Naive thymus-derived CD4-positive, alpha-beta T cell (primary cell): ENCODE measurements at regions not wholly inside any gene's neighbourhood (a gene's known extent, or its start where the extent isn't known, plus 50 kb on each side); places are given as distances from the start of the nearest gene placed in this dataset.

Source experiments
- ATAC-seq: fragments of 150-1000 bp; cut with Tn5 transposase; 2 replicates; pipeline ENCODE4 v1.10.0; 2021; ENCODE audit warnings: mild to moderate bottlenecking, moderate library complexity
- CTCF ChIA-PET: fragments of 350-600 bp; sonication (Branson Sonifier 250); formaldehyde crosslinking; loops from one replicate; lab custom pipeline; 2021; ENCODE audit warnings: antibody characterized with exemption; lab: Charles Lee
- POLR2A ChIA-PET: fragments of 350-600 bp; sonication (Branson Sonifier 250); formaldehyde crosslinking; loops from one replicate; lab custom pipeline; 2021; ENCODE audit warnings: antibody characterized with exemption, inconsistent platforms; lab: Charles Lee
- DNase-seq, 9 donors: peaks; one replicate each; pipeline versions ENCODE4 v3.0.0 to v3.0.0-alpha.2; 2020 to 2022; ENCODE audit warnings: mixed read lengths in 1 of 9
- H3K27ac ChIP-seq: one replicate; pipeline ENCODE4 v1.7.0; 2013; ENCODE audit warnings: mild to moderate bottlenecking, low read depth, low read length, moderate library complexity
- H3K27me3 ChIP-seq, 2 donors: one replicate each; pipeline ENCODE4 v1.7.0; 2013; ENCODE audit warnings: low read length in 2 of 2, mild to moderate bottlenecking in 2 of 2, moderate library complexity in 2 of 2; ENCODE audit not compliant: control insufficient read depth in 2 of 2, insufficient read depth in 2 of 2
- H3K36me3 ChIP-seq, 3 experiments: 1 replicate in 2 of 3; 2 replicates in 1 of 3; pipeline ENCODE4 v1.7.0; 2013; ENCODE audit warnings: low read length in 3 of 3, mild to moderate bottlenecking in 3 of 3, moderate library complexity in 1 of 3; ENCODE audit not compliant: insufficient read depth in 3 of 3, control insufficient read depth in 2 of 3
- H3K4me1 ChIP-seq, 2 donors: one replicate each; pipeline ENCODE4 v1.7.0; 2013; ENCODE audit warnings: low read length in 2 of 2, mild to moderate bottlenecking in 2 of 2, moderate library complexity in 1 of 2; ENCODE audit not compliant: control insufficient read depth in 2 of 2, insufficient read depth in 2 of 2
- H3K4me3 ChIP-seq: 2 replicates; pipeline ENCODE4 v1.7.0; 2013; ENCODE audit warnings: mild to moderate bottlenecking, low read length
- H3K9me3 ChIP-seq, 3 experiments: 1 replicate in 2 of 3; 2 replicates in 1 of 3; pipeline ENCODE4 v1.7.0; 2013; ENCODE audit warnings: low read length in 3 of 3; ENCODE audit not compliant: control insufficient read depth in 2 of 3
- H3K27ac Mint-ChIP-seq, 9 donors: one replicate each; pipeline ENCODE4 v1.8.0; 2020 to 2022; ENCODE audit warnings: mixed read lengths in 9 of 9, mild to moderate bottlenecking in 8 of 9, moderate library complexity in 5 of 9, inconsistent platforms in 2 of 9
- H3K27me3 Mint-ChIP-seq, 5 donors: one replicate each; pipeline ENCODE4 v1.8.0; 2021 to 2022; ENCODE audit warnings: mixed read lengths in 5 of 5, mild to moderate bottlenecking in 1 of 5
- H3K36me3 Mint-ChIP-seq, 5 donors: one replicate each; pipeline ENCODE4 v1.8.0; 2020 to 2022; ENCODE audit warnings: mixed read lengths in 5 of 5, mild to moderate bottlenecking in 3 of 5, inconsistent platforms in 1 of 5
- H3K4me1 Mint-ChIP-seq, 7 donors: one replicate each; pipeline ENCODE4 v1.8.0; 2020 to 2022; ENCODE audit warnings: mixed read lengths in 7 of 7, mild to moderate bottlenecking in 3 of 7, inconsistent platforms in 1 of 7
- H3K4me3 Mint-ChIP-seq, 10 donors: one replicate each; pipeline ENCODE4 v1.8.0; 2020 to 2022; ENCODE audit warnings: mild to moderate bottlenecking in 10 of 10, mixed read lengths in 10 of 10, moderate library complexity in 6 of 10, inconsistent platforms in 2 of 10
- H3K9me3 Mint-ChIP-seq, 11 donors: one replicate each; pipeline ENCODE4 v1.8.0; 2020 to 2022; ENCODE audit warnings: mixed read lengths in 11 of 11, mild to moderate bottlenecking in 4 of 11, inconsistent platforms in 1 of 11, moderate library complexity in 1 of 11
- intact Hi-C, 2 donors: fragments of 100-400 bp; cut with micrococcal nuclease; formaldehyde crosslinking; loops; one replicate each; pipeline ENCODE4 v1.15.1; 2023

GRCh38 chr6:106918115-106918514 lies 56.4 kb downstream of the CD24 start:
- no peak for ATAC-seq

DNA sequence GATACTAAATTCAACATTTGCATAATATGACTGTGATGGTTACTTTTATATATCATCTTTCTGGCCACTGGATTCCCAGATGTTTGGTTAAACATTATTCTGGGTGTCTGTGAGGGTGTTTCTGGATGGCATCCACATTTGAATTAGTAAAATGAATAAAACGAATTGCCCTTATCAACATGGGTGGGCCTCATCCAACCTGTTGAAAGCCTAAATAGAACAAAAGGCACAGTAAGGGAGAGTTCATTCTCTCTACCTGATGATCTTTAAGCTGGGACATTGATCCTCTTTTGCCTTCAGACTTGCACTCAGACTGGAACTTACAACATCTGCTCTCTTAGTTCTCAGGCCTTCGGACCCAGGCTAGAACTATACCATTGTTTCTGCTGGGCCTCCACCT lies 57.6 kb downstream of the CD24 start:
- ChIA-PET POLR2A (no interaction called here), CTCF (no interaction called here)
- DNase-seq (no peak), ATAC-seq (no peak)
- Histone ChIP-seq H3K4me3 (no peak overlapping the region), H3K36me3 (no peaks in the 10 kb centered on the region), H3K4me1 (no peaks in the 10 kb centered on the region), H3K27ac (no peak overlapping the region), H3K9me3 (no peaks in the 10 kb centered on the region), H3K27me3 (no peaks in the 10 kb centered on the region)
- H3K27me3 Mint-ChIP-seq: peaks cover 0 to 28% (median 21%) of the 10 kb centered on the region in 5 donors
- H3K27ac Mint-ChIP-seq: no peak overlapping the region
- H3K4me1 Mint-ChIP-seq: no peaks in the 10 kb centered on the region
- intact Hi-C loops: no loop called here
- no peak overlapping the region for H3K4me3 Mint-ChIP-seq
- peaks cover 0 to 6% (median 0%) of the 10 kb centered on the region in 11 donors for H3K9me3 Mint-ChIP-seq
- H3K36me3 Mint-ChIP-seq: no peaks in the 10 kb centered on the region

More at GRCh38 chr6:106918115-106918514, 56.4 kb downstream of the CD24 start:
- Mint-ChIP-seq H3K4me1 (no peaks in the 10 kb centered on the region), H3K4me3 (no peak overlapping the region), H3K27ac (no peak overlapping the region), H3K9me3 (peaks cover 0 to 6% (median 0%) of the 10 kb centered on the region in 11 donors), H3K36me3 (no peaks in the 10 kb centered on the region), H3K27me3 (peaks cover 0 to 35% (median 22%) of the 10 kb centered on the region in 5 donors)
- no peak for DNase-seq
- CTCF ChIA-PET: no interaction called here
- POLR2A ChIA-PET: no interaction called here
- Histone ChIP-seq H3K4me3 (no peak overlapping the region), H3K27ac (no peak overlapping the region), H3K9me3 (no peaks in the 10 kb centered on the region), H3K4me1 (no peaks in the 10 kb centered on the region), H3K27me3 (peaks cover 0 to 4% of the 10 kb centered on the region in 2 donors), H3K36me3 (no peaks in the 10 kb centered on the region)
- intact Hi-C loops: no loop called here

DNA sequence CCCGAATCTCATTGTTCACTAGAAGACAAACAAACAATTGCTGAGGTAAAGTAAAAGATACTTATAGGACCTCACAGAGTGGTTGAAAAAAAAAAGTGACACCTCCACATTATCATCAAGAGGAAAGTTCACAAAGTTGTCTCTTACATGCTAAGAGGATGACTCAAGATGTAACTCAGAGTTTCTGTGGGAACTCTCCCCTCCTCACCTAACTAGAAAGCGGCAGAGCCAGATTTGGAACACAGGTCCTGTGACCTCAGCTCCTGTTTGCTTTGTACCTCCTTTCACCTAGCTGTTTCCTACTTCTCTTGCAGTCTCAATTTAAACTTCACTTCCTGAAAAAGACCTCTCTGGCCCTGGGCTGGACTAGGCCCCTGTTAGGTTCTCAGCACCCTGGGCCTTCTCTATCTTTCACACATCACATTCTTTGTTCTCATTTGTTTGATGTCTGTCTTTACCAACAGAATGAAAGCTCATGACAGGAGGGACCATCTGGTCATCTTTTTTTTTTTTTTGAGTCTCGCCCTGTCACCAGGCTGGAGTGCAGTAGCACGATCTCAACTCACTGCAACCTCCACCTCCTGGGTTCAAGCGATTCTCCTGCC lies 60.8 kb downstream of the CD24 start:
- peaks cover 0 to 2% (median 0%) of the 10 kb centered on the region in 7 donors for H3K4me1 Mint-ChIP-seq
- H3K4me3 ChIP-seq: no peak overlapping the region
- H3K27ac Mint-ChIP-seq: no peak overlapping the region
- H3K27me3 ChIP-seq: no peaks in the 10 kb centered on the region
- ATAC-seq (no peak), DNase-seq (no peak)
- H3K36me3 Mint-ChIP-seq: no peaks in the 10 kb centered on the region
- H3K4me1 ChIP-seq: no peaks in the 10 kb centered on the region
- no peak overlapping the region for H3K27ac ChIP-seq
- POLR2A ChIA-PET: no interaction called here
- intact Hi-C loops: no loop called here
- H3K9me3 Mint-ChIP-seq: peaks cover 0 to 3% (median 0%) of the 10 kb centered on the region in 11 donors
- no peaks in the 10 kb centered on the region for H3K9me3 ChIP-seq
- CTCF ChIA-PET: interaction anchor here (0.6 kb wide), 1 partner anchor 379 kb away, joined by 3 read pairs; no protein-coding TSS in a partner anchor
- peaks cover 0 to 15% (median 9%) of the 10 kb centered on the region in 5 donors for H3K27me3 Mint-ChIP-seq
- H3K4me3 Mint-ChIP-seq: no peak overlapping the region
- H3K36me3 ChIP-seq: no peaks in the 10 kb centered on the region

GRCh38 chr6:106913111-106913510 lies 61.4 kb downstream of the CD24 start:
- H3K4me1 Mint-ChIP-seq: peaks cover 0 to 2% (median 0%) of the 10 kb centered on the region in 7 donors
- H3K4me1 ChIP-seq: no peaks in the 10 kb centered on the region
- peaks cover 0 to 3% (median 0%) of the 10 kb centered on the region in 11 donors for H3K9me3 Mint-ChIP-seq
- H3K36me3 Mint-ChIP-seq: no peaks in the 10 kb centered on the region
- H3K9me3 ChIP-seq: no peaks in the 10 kb centered on the region
- H3K4me3 ChIP-seq: no peak overlapping the region
- no peaks in the 10 kb centered on the region for H3K36me3 ChIP-seq
- no peak overlapping the region for H3K27ac ChIP-seq
- H3K27me3 ChIP-seq: no peaks in the 10 kb centered on the region
- no peak overlapping the region for H3K4me3 Mint-ChIP-seq
- DNase-seq (no peak), ATAC-seq (no peak)
- H3K27me3 Mint-ChIP-seq: peaks cover 0 to 12% (median 5%) of the 10 kb centered on the region in 5 donors
- ChIA-PET CTCF (no interaction called here), POLR2A (no interaction called here)
- no peak overlapping the region for H3K27ac Mint-ChIP-seq
- intact Hi-C loops: no loop called here

DNA sequence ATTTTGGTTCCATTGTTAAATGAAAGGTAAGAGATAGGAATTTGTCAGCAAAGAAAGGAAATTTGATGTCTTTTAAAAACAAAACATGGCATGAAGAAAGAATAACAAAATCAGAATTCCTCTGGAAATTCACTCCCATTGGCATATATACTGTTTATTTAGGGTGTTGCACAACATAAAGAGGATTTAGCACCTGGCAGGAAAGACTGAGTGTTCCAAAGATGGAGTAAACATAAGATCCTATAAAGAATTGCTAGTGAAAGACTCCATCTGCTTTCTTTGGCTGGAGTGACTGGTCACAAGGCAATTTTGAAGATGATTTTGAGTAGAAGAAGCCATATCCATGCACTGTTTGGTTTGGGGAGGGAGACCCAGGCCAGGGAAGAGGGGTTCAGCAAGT lies 62.4 kb downstream of the CD24 start:
- ATAC-seq (no peak), DNase-seq (no peak)
- ChIA-PET CTCF (no interaction called here), POLR2A (no interaction called here)
- no peak overlapping the region for H3K27ac Mint-ChIP-seq
- peaks cover 0 to 13% (median 5%) of the 10 kb centered on the region in 5 donors for H3K27me3 Mint-ChIP-seq
- Histone ChIP-seq H3K9me3 (no peaks in the 10 kb centered on the region), H3K36me3 (no peaks in the 10 kb centered on the region), H3K27ac (no peak overlapping the region), H3K4me3 (no peak overlapping the region), H3K4me1 (no peaks in the 10 kb centered on the region), H3K27me3 (no peaks in the 10 kb centered on the region)
- peaks cover 0 to 3% (median 0%) of the 10 kb centered on the region in 11 donors for H3K9me3 Mint-ChIP-seq
- intact Hi-C loops: no loop called here
- H3K4me3 Mint-ChIP-seq: no peak overlapping the region
- H3K4me1 Mint-ChIP-seq: peaks cover 0 to 2% (median 0%) of the 10 kb centered on the region in 7 donors
- no peaks in the 10 kb centered on the region for H3K36me3 Mint-ChIP-seq

DNA sequence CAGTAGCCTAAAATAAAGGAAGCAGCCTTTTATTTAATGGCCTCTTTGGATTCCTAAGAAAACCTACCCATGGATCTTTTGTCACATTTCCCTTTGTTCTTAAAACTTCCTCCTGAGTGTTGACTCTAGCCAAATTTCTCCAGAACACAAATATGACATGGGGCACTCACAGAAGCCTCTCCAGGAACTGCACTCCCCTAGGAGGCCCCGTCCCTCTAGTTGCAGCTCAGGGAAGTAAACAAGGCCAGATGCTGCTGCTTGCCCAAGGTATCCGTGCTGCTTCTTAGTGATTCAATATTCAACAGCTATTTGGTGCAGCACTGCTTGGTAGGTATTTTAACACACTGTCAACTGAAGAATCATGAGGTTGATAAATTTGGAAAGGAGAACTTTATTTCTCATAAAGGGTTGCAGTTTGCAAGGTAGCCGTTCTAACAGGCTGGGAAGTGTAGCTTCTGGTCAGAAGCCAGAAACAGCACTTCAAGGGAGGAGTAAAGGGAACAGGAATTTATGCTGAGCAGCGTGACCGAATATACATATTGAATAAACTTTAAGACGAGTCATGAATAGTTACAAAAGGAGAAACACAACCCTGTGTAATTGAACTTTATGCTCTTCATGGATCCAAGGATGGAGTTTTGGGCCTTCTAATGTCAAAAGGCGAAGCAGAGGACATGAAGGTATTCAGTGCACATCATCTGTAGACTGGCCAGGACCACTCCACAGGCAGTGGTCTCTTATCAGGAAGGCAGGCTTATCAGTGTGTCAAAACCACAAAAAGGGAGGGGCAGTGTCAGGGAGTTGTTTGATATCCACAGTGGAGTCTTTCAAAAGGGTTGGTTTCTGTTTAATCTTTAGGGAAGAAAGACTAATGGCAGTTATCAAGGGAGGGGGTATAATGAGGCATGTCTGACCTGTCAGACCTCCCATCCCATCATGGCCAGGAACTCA lies 63.3 kb downstream of the CD24 start:
- H3K4me1 Mint-ChIP-seq: peaks cover 0 to 2% (median 0%) of the 10 kb centered on the region in 7 donors
- H3K4me3 Mint-ChIP-seq: no peak overlapping the region

More for the DNA sequence above, 63.3 kb downstream of the CD24 start:
- ATAC-seq (no peak), DNase-seq (no peak)
- Histone ChIP-seq H3K36me3 (no peaks in the 10 kb centered on the region), H3K27ac (no peak overlapping the region), H3K4me1 (no peaks in the 10 kb centered on the region), H3K9me3 (no peaks in the 10 kb centered on the region), H3K4me3 (no peak overlapping the region), H3K27me3 (no peaks in the 10 kb centered on the region)
- peaks cover 0 to 3% (median 0%) of the 10 kb centered on the region in 11 donors for H3K9me3 Mint-ChIP-seq
- intact Hi-C loops: no loop called here
- H3K27me3 Mint-ChIP-seq: peaks cover 0 to 13% (median 5%) of the 10 kb centered on the region in 5 donors
- ChIA-PET POLR2A (no interaction called here), CTCF (interaction anchor here (0.6 kb wide), 1 partner anchor 51 kb away, joined by 5 read pairs; no protein-coding TSS in a partner anchor)
- H3K27ac Mint-ChIP-seq: no peak overlapping the region
- no peaks in the 10 kb centered on the region for H3K36me3 Mint-ChIP-seq
